Body of pancreas (tissue), 4 donors: ENCODE measurements at regions not wholly inside any gene's neighbourhood (a gene's known extent, or its start where the extent isn't known, plus 50 kb on each side); places are given as distances from the start of the nearest gene placed in this dataset.

Experiments
- CTCF ChIP-seq, 7 experiments: fragments of 450-650 bp in 4 of 7; fragments of 200-600 bp in 3 of 7; sonication (generic) in 3 of 7; IDR thresholded peaks; one replicate each; pipeline ENCODE4 v1.5.1; 2016 to 2019; ENCODE audit warnings: antibody characterized with exemption in 7 of 7
- POLR2A ChIP-seq, 3 donors: fragments of 450-650 bp; IDR thresholded peaks; one replicate each; pipeline ENCODE4 v1.6.1; 2016; ENCODE audit warnings: antibody characterized with exemption in 3 of 3, mild to moderate bottlenecking in 2 of 3

GRCh38 chr14:44453433-44454171 lies 53.5 kb downstream of the FSCB start:
- TF ChIP-seq CTCF (IDR thresholded peaks at IDR 0.05), result no peak
- TF ChIP-seq POLR2A (IDR thresholded peaks at IDR 0.05), result no peak
